SK-N-SH (cell line): ENCODE measurements at regions not wholly inside any gene's neighbourhood (a gene's known extent, or its start where the extent isn't known, plus 50 kb on each side); places are given as distances from the start of the nearest gene placed in this dataset.

Experiments
- CTCF ChIP-seq: fragments of 200-600 bp; sonication (generic); IDR thresholded peaks from 2 replicates; pipeline ENCODE4 v1.6.1; 2017; ENCODE audit warnings: antibody characterized with exemption, mild to moderate bottlenecking, moderate library complexity
- FOXM1 ChIP-seq: IDR thresholded peaks from 2 replicates; pipeline ENCODE4 v1.4.0; 2012; ENCODE audit warnings: low read depth, mild to moderate bottlenecking
- POLR2AphosphoS5 ChIP-seq: IDR thresholded peaks from 2 replicates; pipeline ENCODE4 v1.6.1; 2012; ENCODE audit warnings: low read depth, low read length

GRCh38 chr7:34365011-34365410 lies 293.0 kb upstream of the NPSR1 start:
- no peak for TF ChIP-seq CTCF
- TF ChIP-seq FOXM1, result no peak
- TF ChIP-seq POLR2AphosphoS5, result no peak
